ENCODE measurements at regions not wholly inside any gene's neighbourhood (a gene's known extent, or its start where the extent isn't known, plus 50 kb on each side); places are given as distances from the start of the nearest gene placed in this dataset.

- Histone ChIP-seq H4K20me1 (ENCODE audit: control insufficient read depth, insufficient read depth) (no peaks in the 10 kb centered on the region), H3K27me3 (replicated peaks in 1 of 2; ENCODE audit: control insufficient read depth in 2 of 2, insufficient read depth in 2 of 2, low read length in 1 of 2) (no peaks in the 10 kb centered on the region), H3K4me3 (no peak overlapping the region), H2AFZ (ENCODE audit: control insufficient read depth, low read depth, low read length) (no peak overlapping the region), H3K4me2 (ENCODE audit: control insufficient read depth, insufficient read depth) (no peak overlapping the region), H3K4me1 (ENCODE audit: control insufficient read depth, insufficient read depth, low read length) (no peaks in the 10 kb centered on the region), H3K79me2 (ENCODE audit: control insufficient read depth, insufficient read depth, low read length) (no peaks in the 10 kb centered on the region), H3K9me3 (replicated peaks; ENCODE audit: control insufficient read depth, insufficient read depth, low read length) (no peaks in the 10 kb centered on the region), H3K27ac (ENCODE audit: control insufficient read depth, insufficient read depth) (no peak overlapping the region), H3K9ac (ENCODE audit: control insufficient read depth, insufficient read depth, low read length) (no peak overlapping the region), H3K36me3 (ENCODE audit: control insufficient read depth in 2 of 2, insufficient read depth in 2 of 2, low read length in 1 of 2) (no peaks in the 10 kb centered on the region)
- ChIA-PET SMC1A (ENCODE audit: uncharacterized antibody, unreplicated experiment) (interaction anchor here (0.9 kb wide), 1 partner anchor 10 kb away, joined by 3 read pairs; no protein-coding TSS in a partner anchor), RAD21 (ENCODE audit: unreplicated experiment) (no interaction called here), POLR2A (no interaction called here), CTCF (interaction anchor here (1.3 kb wide), 1 partner anchor 31 kb away, joined by 3 read pairs; no protein-coding TSS in a partner anchor)
- FAIRE-seq = no peak
- in situ Hi-C loops (cut with MboI) = no loop called here
- DNase-seq (ENCODE audit: low read depth, low spot score) = no peak
- intact Hi-C loops (cut with micrococcal nuclease; ENCODE audit: unreplicated experiment) = no loop called here
- no TSS peak for BruUV-seq (replicated peaks)
- no peak for TF ChIP-seq HCFC1 (IDR thresholded peaks at IDR 0.05; ENCODE audit: low read length)
- no peak for TF ChIP-seq ASH2L (IDR thresholded peaks at IDR 0.05; ENCODE audit: borderline replicate concordance, low read depth)
- no peak for TF ChIP-seq JUNB (IDR thresholded peaks at IDR 0.05)
- TF ChIP-seq SIN3A (IDR thresholded peaks at IDR 0.05; ENCODE audit: low read depth, low read length) = no peak
- no peak for TF ChIP-seq ZZZ3 (IDR thresholded peaks at IDR 0.05; ENCODE audit: control insufficient read depth, insufficient read length, low read depth)
- no peak for TF ChIP-seq STAT3 (IDR thresholded peaks at IDR 0.05; ENCODE audit: low read depth, low read length)
- no peak for TF ChIP-seq SMARCA5 (IDR thresholded peaks at IDR 0.05)
- TF ChIP-seq, protein P1, sequence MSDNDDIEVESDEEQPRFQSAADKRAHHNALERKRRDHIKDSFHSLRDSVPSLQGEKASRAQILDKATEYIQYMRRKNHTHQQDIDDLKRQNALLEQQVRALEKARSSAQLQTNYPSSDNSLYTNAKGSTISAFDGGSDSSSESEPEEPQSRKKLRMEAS (IDR thresholded peaks at IDR 0.05; ENCODE audit: low read depth, low read length) = no peak
- no peak for TF ChIP-seq KDM1A (IDR thresholded peaks at IDR 0.05; ENCODE audit: borderline replicate concordance)
- TF ChIP-seq RAD21 (IDR thresholded peaks at IDR 0.05; ENCODE audit: insufficient read depth, low read depth, low read length) = no peak
- TF ChIP-seq IKZF1 (conservative IDR thresholded peaks at IDR 0.05) = no peak
- TF ChIP-seq BMI1 (IDR thresholded peaks at IDR 0.05; ENCODE audit: borderline replicate concordance) = no peak
- 32% methylated on average over 4 of the region's 4 CpGs for WGBS (ENCODE audit: insufficient coverage, insufficient replicate concordance, low lambda C conversion rate, missing lambda C conversion rate)
- ATAC-seq = no peak
Measured at GRCh38 chr7:13091974-13092707, 404.7 kb downstream of the ARL4A start.

All from GM12878 (cell line).